ENCODE measurements at regions not wholly inside any gene's neighbourhood (a gene's known extent, or its start where the extent isn't known, plus 50 kb on each side); places are given as distances from the start of the nearest gene placed in this dataset.
A peak's percentile ranks its signal among the peaks of the same experiment; 100 is the strongest.

- Histone ChIP-seq H3K27ac (no peak overlapping the region), H3K4me1 (ENCODE audit: low read depth) (no peaks in the 10 kb centered on the region), H3K36me3 (no peaks in the 10 kb centered on the region), H3K9me3 (ENCODE audit: low read depth) (no peaks in the 10 kb centered on the region), H3K4me3 (no peak overlapping the region), H3K27me3 (no peaks in the 10 kb centered on the region)
- DNase-seq (ENCODE audit: low read depth in 1 of 2, low spot score in 1 of 2), result no peak
- TF ChIP-seq CTCF (IDR thresholded peaks at IDR 0.05; ENCODE audit: low read depth, low read length), result no peak
Measured at GRCh38 chr9:73065439-73065838, 86.2 kb upstream of the ANXA1 start.

GRCh38 chr9:73064315-73064714, 87.3 kb upstream of the ANXA1 start:
- Histone ChIP-seq H3K4me3 (no peak overlapping the region), H3K9me3 (ENCODE audit: low read depth) (no peaks in the 10 kb centered on the region), H3K27me3 (no peaks in the 10 kb centered on the region), H3K27ac (no peak overlapping the region), H3K4me1 (ENCODE audit: low read depth) (no peaks in the 10 kb centered on the region), H3K36me3 (no peaks in the 10 kb centered on the region)
- DNase-seq (ENCODE audit: low read depth in 1 of 2, low spot score in 1 of 2), result no peak
- TF ChIP-seq CTCF (IDR thresholded peaks at IDR 0.05; ENCODE audit: low read depth, low read length), result no peak

- TF ChIP-seq CTCF (IDR thresholded peaks at IDR 0.05; ENCODE audit: low read depth, low read length), result no peak
Measured at GRCh38 chr9:73061146-73061545, 90.5 kb upstream of the ANXA1 start.

GRCh38 chr9:73059247-73059646, 92.4 kb upstream of the ANXA1 start:
- Histone ChIP-seq H3K27ac (no peak overlapping the region), H3K4me3 (no peak overlapping the region), H3K36me3 (no peaks in the 10 kb centered on the region), H3K9me3 (ENCODE audit: low read depth) (no peaks in the 10 kb centered on the region), H3K27me3 (no peaks in the 10 kb centered on the region), H3K4me1 (ENCODE audit: low read depth) (no peaks in the 10 kb centered on the region)
- TF ChIP-seq CTCF (IDR thresholded peaks at IDR 0.05; ENCODE audit: low read depth, low read length), result no peak
- no peak for DNase-seq (ENCODE audit: low read depth in 1 of 2, low spot score in 1 of 2)

More at GRCh38 chr9:73061146-73061545, 90.5 kb upstream of the ANXA1 start:
- no peaks in the 10 kb centered on the region for H3K4me1 ChIP-seq (ENCODE audit: low read depth)
- DNase-seq (ENCODE audit: low read depth in 1 of 2, low spot score in 1 of 2), result no peak
- H3K4me3 ChIP-seq, result no peak overlapping the region
- H3K36me3 ChIP-seq, result no peaks in the 10 kb centered on the region
- H3K27ac ChIP-seq, result no peak overlapping the region
- H3K9me3 ChIP-seq (ENCODE audit: low read depth), result no peaks in the 10 kb centered on the region
- H3K27me3 ChIP-seq, result no peaks in the 10 kb centered on the region

- no peak for TF ChIP-seq CTCF (IDR thresholded peaks at IDR 0.05; ENCODE audit: low read depth, low read length)
- no peaks in the 10 kb centered on the region for H3K27me3 ChIP-seq
Measured at GRCh38 chr9:73056245-73056644, 95.4 kb upstream of the ANXA1 start.

GRCh38 chr9:73054091-73054490, 97.6 kb upstream of the ANXA1 start:
- Histone ChIP-seq H3K27ac (no peak overlapping the region), H3K36me3 (no peaks in the 10 kb centered on the region), H3K27me3 (no peaks in the 10 kb centered on the region), H3K4me3 (no peak overlapping the region), H3K4me1 (ENCODE audit: low read depth) (no peaks in the 10 kb centered on the region), H3K9me3 (ENCODE audit: low read depth) (no peaks in the 10 kb centered on the region)
- no peak for DNase-seq (ENCODE audit: low read depth in 1 of 2, low spot score in 1 of 2)
- no peak for TF ChIP-seq CTCF (IDR thresholded peaks at IDR 0.05; ENCODE audit: low read depth, low read length)

More at GRCh38 chr9:73056245-73056644, 95.4 kb upstream of the ANXA1 start:
- H3K9me3 ChIP-seq (ENCODE audit: low read depth), result no peaks in the 10 kb centered on the region
- no peak overlapping the region for H3K27ac ChIP-seq
- DNase-seq (ENCODE audit: low read depth in 1 of 2, low spot score in 1 of 2), result peak in 1 of 2 donors; percentile 58
- H3K4me3 ChIP-seq, result no peak overlapping the region
- no peaks in the 10 kb centered on the region for H3K36me3 ChIP-seq
- no peaks in the 10 kb centered on the region for H3K4me1 ChIP-seq (ENCODE audit: low read depth)
